ENCODE measurements at regions not wholly inside any gene's neighbourhood (a gene's known extent, or its start where the extent isn't known, plus 50 kb on each side); places are given as distances from the start of the nearest gene placed in this dataset.

- Histone ChIP-seq H3K27ac (ENCODE audit: low read length) (no peak overlapping the region), H4K20me1 (ENCODE audit: insufficient read depth, low read length) (no peaks in the 10 kb centered on the region), H3K9me3 (ENCODE audit: insufficient read depth, low read length) (no peaks in the 10 kb centered on the region), H3K9ac (ENCODE audit: low read length) (no peak overlapping the region), H2AFZ (ENCODE audit: low read depth, low read length) (no peak overlapping the region), H3K36me3 (replicated peaks; ENCODE audit: low read depth, low read length) (no peaks in the 10 kb centered on the region), H3K4me1 (ENCODE audit: low read length) (no peaks in the 10 kb centered on the region), H3K79me2 (ENCODE audit: low read length) (no peaks in the 10 kb centered on the region), H3K27me3 (ENCODE audit: low read depth, low read length) (no peaks in the 10 kb centered on the region), H3K4me2 (ENCODE audit: low read length) (no peak overlapping the region), H3K4me3 (ENCODE audit: low read length) (no peak overlapping the region)
- TF ChIP-seq CTCF (IDR thresholded peaks at IDR 0.05; ENCODE audit: low read depth, low read length) (no peak), EZH2phosphoT487 (IDR thresholded peaks at IDR 0.05; ENCODE audit: low read depth) (no peak)
Measured at GRCh38 chr3:69594286-69594685, 145.0 kb upstream of the MITF start.

GRCh38 chr3:69591164-69591736, 148.0 kb upstream of the MITF start:
- Histone ChIP-seq H3K4me3 (ENCODE audit: low read length) (no peak overlapping the region), H2AFZ (ENCODE audit: low read depth, low read length) (no peak overlapping the region)

GRCh38 chr3:69590111-69590510, 149.2 kb upstream of the MITF start:
- Histone ChIP-seq H3K9me3 (ENCODE audit: insufficient read depth, low read length) (no peaks in the 10 kb centered on the region), H3K9ac (ENCODE audit: low read length) (no peak overlapping the region), H3K4me2 (ENCODE audit: low read length) (no peak overlapping the region), H2AFZ (ENCODE audit: low read depth, low read length) (no peak overlapping the region), H3K4me1 (ENCODE audit: low read length) (no peaks in the 10 kb centered on the region), H3K79me2 (ENCODE audit: low read length) (no peaks in the 10 kb centered on the region), H3K4me3 (ENCODE audit: low read length) (no peak overlapping the region), H4K20me1 (ENCODE audit: insufficient read depth, low read length) (no peaks in the 10 kb centered on the region), H3K27ac (ENCODE audit: low read length) (no peak overlapping the region), H3K36me3 (replicated peaks; ENCODE audit: low read depth, low read length) (no peaks in the 10 kb centered on the region), H3K27me3 (ENCODE audit: low read depth, low read length) (no peaks in the 10 kb centered on the region)
- TF ChIP-seq CTCF (IDR thresholded peaks at IDR 0.05; ENCODE audit: low read depth, low read length): no peak
- no peak for TF ChIP-seq EZH2phosphoT487 (IDR thresholded peaks at IDR 0.05; ENCODE audit: low read depth)

More at GRCh38 chr3:69591164-69591736, 148.0 kb upstream of the MITF start:
- H4K20me1 ChIP-seq (ENCODE audit: insufficient read depth, low read length): no peaks in the 10 kb centered on the region
- no peaks in the 10 kb centered on the region for H3K9me3 ChIP-seq (ENCODE audit: insufficient read depth, low read length)
- no peaks in the 10 kb centered on the region for H3K79me2 ChIP-seq (ENCODE audit: low read length)
- H3K27ac ChIP-seq (ENCODE audit: low read length): no peak overlapping the region
- no peaks in the 10 kb centered on the region for H3K27me3 ChIP-seq (ENCODE audit: low read depth, low read length)
- no peak overlapping the region for H3K9ac ChIP-seq (ENCODE audit: low read length)
- H3K4me1 ChIP-seq (ENCODE audit: low read length): no peaks in the 10 kb centered on the region
- no peak overlapping the region for H3K4me2 ChIP-seq (ENCODE audit: low read length)
- TF ChIP-seq EZH2phosphoT487 (IDR thresholded peaks at IDR 0.05; ENCODE audit: low read depth) (no peak), CTCF (IDR thresholded peaks at IDR 0.05; ENCODE audit: low read depth, low read length) (no peak)
- no peaks in the 10 kb centered on the region for H3K36me3 ChIP-seq (replicated peaks; ENCODE audit: low read depth, low read length)

- Histone ChIP-seq H3K4me3 (ENCODE audit: low read length) (no peak overlapping the region), H3K36me3 (replicated peaks; ENCODE audit: low read depth, low read length) (no peaks in the 10 kb centered on the region), H3K4me1 (ENCODE audit: low read length) (no peaks in the 10 kb centered on the region), H4K20me1 (ENCODE audit: insufficient read depth, low read length) (no peaks in the 10 kb centered on the region), H3K4me2 (ENCODE audit: low read length) (no peak overlapping the region), H2AFZ (ENCODE audit: low read depth, low read length) (no peak overlapping the region), H3K9me3 (ENCODE audit: insufficient read depth, low read length) (no peaks in the 10 kb centered on the region), H3K79me2 (ENCODE audit: low read length) (no peaks in the 10 kb centered on the region), H3K9ac (ENCODE audit: low read length) (no peak overlapping the region), H3K27ac (ENCODE audit: low read length) (no peak overlapping the region), H3K27me3 (ENCODE audit: low read depth, low read length) (no peaks in the 10 kb centered on the region)
- no peak for TF ChIP-seq EZH2phosphoT487 (IDR thresholded peaks at IDR 0.05; ENCODE audit: low read depth)
- no peak for TF ChIP-seq CTCF (IDR thresholded peaks at IDR 0.05; ENCODE audit: low read depth, low read length)
Measured at GRCh38 chr3:69588170-69588569, 151.1 kb upstream of the MITF start.

All from OCI-LY3 (cell line).